Left ventricle myocardium inferior (tissue), 1 donor: ENCODE measurements at regions not wholly inside any gene's neighbourhood (a gene's known extent, or its start where the extent isn't known, plus 50 kb on each side); places are given as distances from the start of the nearest gene placed in this dataset.

Experiments used
- DNase-seq: peaks from one replicate; pipeline ENCODE4 v3.0.0-alpha.2; 2020
- H3K27ac ChIP-seq: fragments of 200-600 bp; replicated peaks from 2 replicates; pipeline ENCODE4 v1.8.0; 2021
- H3K27me3 ChIP-seq: fragments of 200-600 bp; 2 replicates; pipeline ENCODE4 v1.8.0; 2021; ENCODE audit warnings: low read depth
- H3K36me3 ChIP-seq: fragments of 200-600 bp; 2 replicates; pipeline ENCODE4 v1.8.0; 2021
- H3K4me1 ChIP-seq: fragments of 200-600 bp; 2 replicates; pipeline ENCODE4 v1.8.0; 2021
- H3K4me3 ChIP-seq: fragments of 200-600 bp; 2 replicates; pipeline ENCODE4 v1.8.0; 2021; ENCODE audit warnings: mild to moderate bottlenecking, moderate library complexity
- H3K9me3 ChIP-seq: fragments of 200-600 bp; replicated peaks from 2 replicates; pipeline ENCODE4 v1.8.0; 2021
- CTCF ChIP-seq: fragments of 200-600 bp; IDR thresholded peaks from 2 replicates; pipeline ENCODE4 v1.8.0; 2021; ENCODE audit warnings: antibody characterized with exemption, mild to moderate bottlenecking, borderline replicate concordance
- intact Hi-C: fragments of 100-400 bp; cut with micrococcal nuclease; formaldehyde crosslinking; loops from one replicate; pipeline ENCODE4 v1.11.0; 2022
- donor health status: DM: no; HTN: yes; CAD: no; lungs with severe emphysema.

GRCh38 chr6:81553216-81553615 lies 199.3 kb downstream of the TENT5A start:
- peaks cover 13% of the 10 kb centered on the region for H3K4me1 ChIP-seq
- no peak overlapping the region for H3K27ac ChIP-seq
- H3K27me3 ChIP-seq = no peaks in the 10 kb centered on the region
- no peaks in the 10 kb centered on the region for H3K9me3 ChIP-seq
- intact Hi-C loops = no loop called here
- no peak overlapping the region for H3K4me3 ChIP-seq
- TF ChIP-seq CTCF = no peak
- DNase-seq = no peak
- H3K36me3 ChIP-seq = no peaks in the 10 kb centered on the region

- Histone ChIP-seq H3K4me1 (peaks cover 13% of the 10 kb centered on the region), H3K9me3 (no peaks in the 10 kb centered on the region), H3K27ac (no peak overlapping the region), H3K36me3 (no peaks in the 10 kb centered on the region), H3K4me3 (no peak overlapping the region), H3K27me3 (no peaks in the 10 kb centered on the region)
- intact Hi-C loops = no loop called here
- no peak for TF ChIP-seq CTCF
- no peak for DNase-seq
Measured at GRCh38 chr6:81552644-81553043, 199.8 kb downstream of the TENT5A start.

GRCh38 chr6:81547149-81547548 lies 205.3 kb downstream of the TENT5A start:
- Histone ChIP-seq H3K27me3 (no peaks in the 10 kb centered on the region), H3K4me3 (no peak overlapping the region), H3K27ac (no peak overlapping the region), H3K9me3 (no peaks in the 10 kb centered on the region), H3K4me1 (peaks cover under 1% of the 10 kb centered on the region), H3K36me3 (no peaks in the 10 kb centered on the region)
- no peak for TF ChIP-seq CTCF
- no peak for DNase-seq
- intact Hi-C loops = no loop called here

- DNase-seq = no peak
- Histone ChIP-seq H3K27me3 (no peaks in the 10 kb centered on the region), H3K9me3 (peaks cover 5% of the 10 kb centered on the region), H3K27ac (no peak overlapping the region), H3K36me3 (no peaks in the 10 kb centered on the region), H3K4me1 (no peaks in the 10 kb centered on the region), H3K4me3 (no peak overlapping the region)
- no peak for TF ChIP-seq CTCF
- intact Hi-C loops = no loop called here
Measured at GRCh38 chr6:81534934-81535465, 217.5 kb downstream of the TENT5A start.

- no peak overlapping the region for H3K4me3 ChIP-seq
- peaks cover 5% of the 10 kb centered on the region for H3K9me3 ChIP-seq
- no peak overlapping the region for H3K27ac ChIP-seq
- H3K27me3 ChIP-seq = no peaks in the 10 kb centered on the region
- no peak for TF ChIP-seq CTCF
- no peak for DNase-seq
- intact Hi-C loops = no loop called here
- H3K4me1 ChIP-seq = no peaks in the 10 kb centered on the region
- H3K36me3 ChIP-seq = no peaks in the 10 kb centered on the region
Measured at GRCh38 chr6:81531869-81532561, 220.5 kb downstream of the TENT5A start.
